K562 (cell line): ENCODE measurements at regions not wholly inside any gene's neighbourhood (a gene's known extent, or its start where the extent isn't known, plus 50 kb on each side); places are given as distances from the start of the nearest gene placed in this dataset.

Experiments
- CHCHD3 ChIP-seq: fragments of 250-450 bp; sonication (Bioruptor Pico); IDR thresholded peaks from 2 replicates; pipeline ENCODE4 v2.1.2; 2022; ENCODE audit warnings: mild to moderate bottlenecking
- E2F1 ChIP-seq: sonication (generic); formaldehyde crosslinking; IDR thresholded peaks from 2 replicates; pipeline ENCODE4 v1.8.1; 2023; ENCODE audit warnings: mild to moderate bottlenecking, missing genetic modification reagents, moderate library complexity
- ESRRA ChIP-seq: fragments of 450-650 bp; IDR thresholded peaks from 2 replicates; pipeline ENCODE4 v1.6.1; 2014; ENCODE audit warnings: low read depth, mild to moderate bottlenecking, moderate library complexity, borderline replicate concordance
- HES1 ChIP-seq: fragments of 450-650 bp; IDR thresholded peaks from 2 replicates; pipeline ENCODE4 v1.6.1; 2016; ENCODE audit warnings: low read depth, mild to moderate bottlenecking, moderate library complexity
- MECOM ChIP-seq: fragments of 250-450 bp; sonication (Bioruptor Pico); IDR thresholded peaks from 2 replicates; pipeline ENCODE4 v1.8.0; 2022; ENCODE audit warnings: inconsistent platforms
- SMARCC2 ChIP-seq: fragments of 450-650 bp; IDR thresholded peaks from 2 replicates; pipeline ENCODE4 v1.6.1; 2017; ENCODE audit warnings: antibody characterized with exemption, moderate library complexity, mild to moderate bottlenecking, low read depth
- ZBTB40 ChIP-seq, 2 experiments: fragments of 450-650 bp in 1 of 2; sonication (generic) in 1 of 2; formaldehyde crosslinking in 1 of 2; IDR thresholded peaks; 2 replicates each; pipeline versions ENCODE4 v1.7.1 to v1.9.0; 2016 to 2022; ENCODE audit warnings: inconsistent platforms in 1 of 2, mild to moderate bottlenecking in 1 of 2, missing genetic modification reagents in 1 of 2

- TF ChIP-seq ZBTB40 (IDR thresholded peaks at IDR 0.05) (no peak), ZBTB40 (CRISPR knock-in tag; IDR thresholded peaks at IDR 0.05) (no peak), SMARCC2 (no peak), HES1 (no peak), MECOM (CRISPR knock-in tag) (no peak), E2F1 (no peak), CHCHD3 (CRISPR knock-in tag) (no peak), ESRRA (no peak)
Measured at GRCh38 chr14:85402569-85403162, 127.3 kb upstream of the FLRT2 start (continued).
